HepG2 (cell line): ENCODE measurements at regions not wholly inside any gene's neighbourhood (a gene's known extent, or its start where the extent isn't known, plus 50 kb on each side); places are given as distances from the start of the nearest gene placed in this dataset.

ENCODE experiments used
- AHR ChIP-seq: IDR thresholded peaks from 2 replicates; pipeline ENCODE4 v1.6.1; 2018; ENCODE audit warnings: missing genetic modification reagents, missing compliant biosample characterization
- ATF3 ChIP-seq: sonication (generic); formaldehyde crosslinking; IDR thresholded peaks from 2 replicates; pipeline ENCODE4 v1.4.0; 2020; ENCODE audit warnings: missing genetic modification reagents
- ATF6 ChIP-seq: sonication (generic); formaldehyde crosslinking; conservative IDR thresholded peaks from 2 replicates; pipeline ENCODE4 v1.4.0; 2020; ENCODE audit warnings: missing genetic modification reagents
- ATM ChIP-seq: fragments of 450-650 bp; IDR thresholded peaks from 2 replicates; pipeline ENCODE4 v1.7.1; 2017; ENCODE audit warnings: mild to moderate bottlenecking, borderline replicate concordance
- CENPX ChIP-seq: sonication (generic); formaldehyde crosslinking; IDR thresholded peaks from 2 replicates; pipeline ENCODE4 v1.9.0; 2021; ENCODE audit warnings: mild to moderate bottlenecking, missing genetic modification reagents, moderate library complexity
- FOXM1 ChIP-seq: sonication (generic); formaldehyde crosslinking; IDR thresholded peaks from 2 replicates; pipeline ENCODE4 v1.5.0; 2020; ENCODE audit warnings: missing genetic modification reagents
- FOXO4 ChIP-seq: sonication (generic); formaldehyde crosslinking; conservative IDR thresholded peaks from 2 replicates; pipeline ENCODE4 v1.8.1; 2023; ENCODE audit warnings: missing genetic modification reagents
- GATAD2A ChIP-seq: IDR thresholded peaks from 2 replicates; pipeline ENCODE4 v1.6.1; 2016
- HNRNPUL1 ChIP-seq: fragments of 200-400 bp; formaldehyde crosslinking; IDR thresholded peaks from 2 replicates; pipeline ENCODE4 v1.6.1; 2017; ENCODE audit warnings: low read depth, mild to moderate bottlenecking, low read length, moderate library complexity
- JARID2 ChIP-seq: sonication (generic); formaldehyde crosslinking; IDR thresholded peaks from 2 replicates; pipeline ENCODE4 v1.8.1; 2023; ENCODE audit warnings: missing genetic modification reagents, inconsistent platforms; ENCODE audit not compliant: insufficient replicate concordance
- MTF1 ChIP-seq: sonication (generic); formaldehyde crosslinking; IDR thresholded peaks from 2 replicates; pipeline ENCODE4 v1.5.0; 2020; ENCODE audit warnings: missing genetic modification reagents
- NCOA5 ChIP-seq: sonication (generic); formaldehyde crosslinking; IDR thresholded peaks from 2 replicates; pipeline ENCODE4 v1.4.0; 2020; ENCODE audit warnings: missing genetic modification reagents
- NFIC ChIP-seq: IDR thresholded peaks from 2 replicates; pipeline ENCODE4 v1.6.1; 2012; ENCODE audit warnings: mild to moderate bottlenecking, low read length, inconsistent platforms
- NR1H2 ChIP-seq: sonication (generic); formaldehyde crosslinking; IDR thresholded peaks from 2 replicates; pipeline ENCODE4 v1.8.1; 2022; ENCODE audit warnings: low read depth, missing genetic modification reagents, borderline replicate concordance
- ONECUT2 ChIP-seq: sonication (generic); formaldehyde crosslinking; IDR thresholded peaks from 2 replicates; pipeline ENCODE4 v1.4.0; 2020; ENCODE audit warnings: missing genetic modification reagents
- REXO4 ChIP-seq: sonication (generic); formaldehyde crosslinking; IDR thresholded peaks from 2 replicates; pipeline ENCODE4 v1.8.0; 2022; ENCODE audit warnings: missing genetic modification reagents, mild to moderate bottlenecking, borderline replicate concordance
- RFXAP ChIP-seq: sonication (generic); formaldehyde crosslinking; IDR thresholded peaks from 2 replicates; pipeline ENCODE4 v1.4.0; 2020; ENCODE audit warnings: missing genetic modification reagents, borderline replicate concordance
- SATB2 ChIP-seq: sonication (generic); formaldehyde crosslinking; IDR thresholded peaks from 2 replicates; pipeline ENCODE4 v1.5.0; 2020; ENCODE audit warnings: missing genetic modification reagents
- SMARCE1 ChIP-seq: fragments of 450-650 bp; IDR thresholded peaks from 2 replicates; pipeline ENCODE4 v1.6.1; 2017; ENCODE audit warnings: borderline replicate concordance
- SP140L ChIP-seq: sonication (generic); formaldehyde crosslinking; IDR thresholded peaks from 2 replicates; pipeline ENCODE4 v1.4.0; 2020; ENCODE audit warnings: missing genetic modification reagents, borderline replicate concordance
- SP5 ChIP-seq: IDR thresholded peaks from 2 replicates; pipeline ENCODE4 v1.6.1; 2016; ENCODE audit warnings: low read depth, borderline replicate concordance
- TRAFD1 ChIP-seq: sonication (generic); formaldehyde crosslinking; IDR thresholded peaks from 2 replicates; pipeline ENCODE4 v1.5.1; 2020; ENCODE audit warnings: missing genetic modification reagents, mild to moderate bottlenecking, borderline replicate concordance
- ZFAT ChIP-seq: sonication (generic); formaldehyde crosslinking; conservative IDR thresholded peaks from 2 replicates; pipeline ENCODE4 v1.8.1; 2023; ENCODE audit warnings: missing genetic modification reagents, inconsistent platforms
- ZNF34 ChIP-seq: sonication (generic); formaldehyde crosslinking; IDR thresholded peaks from 2 replicates; pipeline ENCODE4 v1.4.0; 2020; ENCODE audit warnings: mild to moderate bottlenecking, missing genetic modification reagents, borderline replicate concordance
- ZNF564 ChIP-seq: sonication (generic); formaldehyde crosslinking; IDR thresholded peaks from 2 replicates; pipeline ENCODE4 v1.8.1; 2023; ENCODE audit warnings: mild to moderate bottlenecking, missing genetic modification reagents
- ZNF891 ChIP-seq: sonication (generic); formaldehyde crosslinking; IDR thresholded peaks from 2 replicates; pipeline ENCODE4 v1.5.0; 2020; ENCODE audit warnings: mild to moderate bottlenecking, missing genetic modification reagents
- ZSCAN22 ChIP-seq: sonication (generic); formaldehyde crosslinking; IDR thresholded peaks from 2 replicates; pipeline ENCODE4 v1.4.0; 2020; ENCODE audit warnings: mild to moderate bottlenecking, missing genetic modification reagents
- TF ChIP-seq, protein P1 (sequence below): sonication (generic); formaldehyde crosslinking; IDR thresholded peaks from 2 replicates; pipeline ENCODE4 v1.4.0; 2020; ENCODE audit warnings: missing genetic modification reagents; ENCODE audit errors: not compliant biosample characterization

DNA sequence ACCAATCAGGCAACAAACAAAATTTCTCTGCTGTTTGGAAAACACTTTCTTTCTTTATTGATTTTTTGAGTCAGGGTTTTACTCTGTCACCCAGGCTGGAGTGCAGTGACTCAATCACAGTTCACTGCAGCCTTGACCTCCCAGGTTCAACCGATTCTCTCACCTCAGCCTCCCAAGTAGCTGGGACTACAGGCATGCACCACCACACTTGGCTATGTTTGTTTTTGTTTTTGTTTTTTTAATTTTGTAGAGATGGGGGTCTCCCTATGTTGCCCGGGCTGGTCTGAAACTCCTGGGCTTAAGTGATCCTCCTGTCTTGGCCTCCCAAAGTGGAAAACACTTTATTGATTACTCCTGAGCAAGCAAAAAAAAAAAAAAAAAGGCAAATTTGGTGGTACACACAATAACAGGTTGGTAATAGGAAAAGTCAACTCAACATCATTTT, 276.4 kb downstream of the SOX9 start (continued):
- TF ChIP-seq REXO4 (CRISPR knock-in tag) (no peak), CENPX (no peak), ATM (no peak), RFXAP (no peak), FOXO4 (CRISPR knock-in tag) (no peak), ZFAT (CRISPR knock-in tag) (no peak), GATAD2A (CRISPR knock-in tag) (peak; percentile 92), ATF6 (CRISPR knock-in tag) (no peak), MTF1 (CRISPR knock-in tag) (no peak), SMARCE1 (no peak), NFIC (0 out of 2 replicates have a peak, but pooled peaks have one; percentile 79), ZNF891 (no peak), FOXM1 (no peak), ZSCAN22 (CRISPR knock-in tag) (no peak), HNRNPUL1 (no peak), AHR (CRISPR knock-in tag) (no peak), SP5 (CRISPR knock-in tag) (0 out of 2 replicates have a peak, but pooled peaks have one; percentile 14), SATB2 (CRISPR knock-in tag) (no peak), NR1H2 (CRISPR knock-in tag) (no peak), ZNF34 (no peak), ATF3 (CRISPR knock-in tag) (peak; percentile 60; the same call in 1 of the 2 replicates), NCOA5 (no peak), JARID2 (no peak), TRAFD1 (no peak), ZNF564 (CRISPR knock-in tag) (no peak), ONECUT2 (CRISPR knock-in tag) (peak; percentile 96), SP140L (CRISPR knock-in tag) (no peak)
- TF ChIP-seq, protein P1, sequence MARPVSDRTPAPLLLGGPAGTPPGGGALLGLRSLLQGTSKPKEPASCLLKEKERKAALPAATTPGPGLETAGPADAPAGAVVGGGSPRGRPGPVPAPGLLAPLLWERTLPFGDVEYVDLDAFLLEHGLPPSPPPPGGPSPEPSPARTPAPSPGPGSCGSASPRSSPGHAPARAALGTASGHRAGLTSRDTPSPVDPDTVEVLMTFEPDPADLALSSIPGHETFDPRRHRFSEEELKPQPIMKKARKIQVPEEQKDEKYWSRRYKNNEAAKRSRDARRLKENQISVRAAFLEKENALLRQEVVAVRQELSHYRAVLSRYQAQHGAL (CRISPR knock-in tag), result no peak
